Activated naive CD4-positive, alpha-beta T cell treated with anti-CD3 and anti-CD28 coated beads for 36 hours (primary cell): ENCODE measurements at regions not wholly inside any gene's neighbourhood (a gene's known extent, or its start where the extent isn't known, plus 50 kb on each side); places are given as distances from the start of the nearest gene placed in this dataset.

Source experiments
- CTCF ChIA-PET: fragments of 350-600 bp; sonication (Branson Sonifier 250); formaldehyde crosslinking; loops from one replicate; lab custom pipeline; 2021; ENCODE audit warnings: antibody characterized with exemption; lab: Charles Lee
- DNase-seq: peaks from one replicate; pipeline ENCODE4 v3.0.0-alpha.2; 2020
- H3K27ac Mint-ChIP-seq: one replicate; pipeline ENCODE4 v1.8.0; 2021; ENCODE audit warnings: mild to moderate bottlenecking, mixed read lengths
- H3K27me3 Mint-ChIP-seq: one replicate; pipeline ENCODE4 v1.8.0; 2021; ENCODE audit warnings: low read depth, mixed read lengths
- H3K36me3 Mint-ChIP-seq: one replicate; pipeline ENCODE4 v1.8.0; 2021; ENCODE audit warnings: low read depth, mixed read lengths
- H3K4me1 Mint-ChIP-seq: one replicate; pipeline ENCODE4 v1.8.0; 2021; ENCODE audit warnings: low read depth, mixed read lengths
- H3K4me3 Mint-ChIP-seq: one replicate; pipeline ENCODE4 v1.8.0; 2021; ENCODE audit warnings: mild to moderate bottlenecking, moderate library complexity, mixed read lengths
- H3K9me3 Mint-ChIP-seq: one replicate; pipeline ENCODE4 v1.8.0; 2021; ENCODE audit warnings: mixed read lengths
- intact Hi-C: fragments of 100-400 bp; cut with micrococcal nuclease; formaldehyde crosslinking; loops from one replicate; pipeline ENCODE4 v1.15.1; 2023

DNA sequence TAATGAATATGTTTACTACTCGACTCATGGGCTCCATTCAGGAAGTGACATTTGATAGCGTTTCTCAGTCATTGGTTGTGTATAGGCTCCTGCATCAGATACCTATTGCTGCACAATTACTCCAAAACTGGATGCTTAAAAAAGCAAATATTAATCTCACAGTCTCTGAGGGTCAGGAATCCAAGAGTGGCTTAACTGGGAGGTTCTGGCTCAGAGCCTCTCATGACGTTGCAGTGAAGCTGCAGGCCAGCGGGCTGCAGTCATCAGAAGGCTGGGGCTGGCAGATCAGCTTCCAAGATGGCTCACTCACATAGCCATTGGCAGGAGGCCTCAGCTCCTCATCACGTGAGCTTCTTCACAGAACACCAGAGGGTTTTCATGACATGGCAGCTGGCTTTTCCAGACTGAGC lies 525.1 kb upstream of the NBEA start:
- Mint-ChIP-seq H3K27ac (no peak overlapping the region), H3K9me3 (no peaks in the 10 kb centered on the region), H3K4me3 (no peak overlapping the region), H3K27me3 (no peaks in the 10 kb centered on the region), H3K36me3 (no peaks in the 10 kb centered on the region), H3K4me1 (no peaks in the 10 kb centered on the region)
- no peak for DNase-seq
- intact Hi-C loops = no loop called here
- CTCF ChIA-PET = no interaction called here

DNA sequence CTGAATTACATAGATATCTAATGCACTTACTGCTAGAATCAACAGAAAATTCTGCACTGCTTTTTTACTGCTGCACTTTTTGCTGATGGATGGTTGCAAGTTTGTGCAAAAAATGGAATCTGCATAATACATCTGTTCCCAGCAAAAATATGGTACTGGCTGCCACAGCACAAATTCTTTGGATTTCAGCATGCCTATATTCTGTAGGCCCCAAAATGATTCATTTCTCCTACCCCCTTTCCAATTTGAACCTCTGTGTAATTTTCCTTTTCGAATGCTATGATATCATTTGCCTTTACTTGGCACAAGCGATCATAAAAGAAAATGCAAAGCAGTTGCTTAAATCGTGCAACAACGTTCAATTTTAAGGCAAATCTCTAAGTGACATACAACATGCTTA lies 524.2 kb upstream of the NBEA start:
- H3K36me3 Mint-ChIP-seq = no peaks in the 10 kb centered on the region
- H3K4me1 Mint-ChIP-seq = no peaks in the 10 kb centered on the region
- H3K27ac Mint-ChIP-seq = no peak overlapping the region
- no peak overlapping the region for H3K4me3 Mint-ChIP-seq
- no peak for DNase-seq
- CTCF ChIA-PET = no interaction called here
- no peaks in the 10 kb centered on the region for H3K9me3 Mint-ChIP-seq
- intact Hi-C loops = no loop called here
- H3K27me3 Mint-ChIP-seq = no peaks in the 10 kb centered on the region

DNA sequence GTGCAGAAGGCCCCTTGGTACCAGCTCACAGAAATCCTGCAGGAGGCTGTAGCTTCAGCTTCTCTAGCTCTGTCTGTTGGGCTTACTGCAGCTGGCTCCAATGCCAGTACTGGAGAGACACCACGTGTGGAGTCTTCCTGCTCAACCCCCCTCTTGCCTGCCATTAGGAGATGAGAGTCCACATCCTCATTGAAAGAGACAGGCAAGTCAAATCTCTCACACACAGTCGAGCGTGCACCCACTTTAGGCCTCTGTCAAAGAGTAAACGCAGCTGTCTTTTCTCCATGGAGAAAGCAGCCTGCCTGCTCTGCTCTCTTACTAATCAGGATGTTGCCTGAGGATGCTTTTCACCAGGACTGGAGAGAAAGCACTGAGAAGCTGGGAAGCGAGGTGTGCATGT lies 523.0 kb upstream of the NBEA start:
- no peaks in the 10 kb centered on the region for H3K4me1 Mint-ChIP-seq
- no peak overlapping the region for H3K4me3 Mint-ChIP-seq
- intact Hi-C loops = no loop called here
- DNase-seq = no peak
- no peaks in the 10 kb centered on the region for H3K9me3 Mint-ChIP-seq
- CTCF ChIA-PET = no interaction called here
- H3K27me3 Mint-ChIP-seq = no peaks in the 10 kb centered on the region
- H3K27ac Mint-ChIP-seq = no peak overlapping the region
- no peaks in the 10 kb centered on the region for H3K36me3 Mint-ChIP-seq

DNA sequence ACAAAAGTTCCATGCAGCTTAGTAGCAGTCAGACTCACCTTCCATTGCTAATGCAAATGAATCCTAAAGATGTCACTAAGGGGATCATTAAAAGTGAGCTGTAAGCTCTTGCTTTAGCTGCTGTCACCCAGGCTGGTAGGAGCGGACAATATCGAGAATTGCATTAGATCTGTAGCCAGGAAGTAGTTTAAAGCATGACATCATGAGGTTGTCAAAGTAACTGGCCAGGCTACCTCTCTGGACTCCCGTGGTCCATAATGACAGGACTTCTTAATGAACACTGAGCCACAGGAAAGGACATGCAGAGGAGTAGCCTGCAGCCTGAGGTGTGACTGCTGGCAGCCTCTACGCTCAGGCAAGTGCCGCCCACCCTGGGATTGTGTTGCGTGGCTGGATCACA lies 522.3 kb upstream of the NBEA start:
- intact Hi-C loops = no loop called here
- Mint-ChIP-seq H3K4me3 (no peak overlapping the region), H3K4me1 (no peaks in the 10 kb centered on the region), H3K36me3 (no peaks in the 10 kb centered on the region), H3K9me3 (no peaks in the 10 kb centered on the region), H3K27me3 (no peaks in the 10 kb centered on the region), H3K27ac (no peak overlapping the region)
- DNase-seq = no peak
- CTCF ChIA-PET = interaction anchor here (0.6 kb wide), 1 partner anchor 266 kb away, joined by 3 read pairs; no protein-coding TSS in a partner anchor

DNA sequence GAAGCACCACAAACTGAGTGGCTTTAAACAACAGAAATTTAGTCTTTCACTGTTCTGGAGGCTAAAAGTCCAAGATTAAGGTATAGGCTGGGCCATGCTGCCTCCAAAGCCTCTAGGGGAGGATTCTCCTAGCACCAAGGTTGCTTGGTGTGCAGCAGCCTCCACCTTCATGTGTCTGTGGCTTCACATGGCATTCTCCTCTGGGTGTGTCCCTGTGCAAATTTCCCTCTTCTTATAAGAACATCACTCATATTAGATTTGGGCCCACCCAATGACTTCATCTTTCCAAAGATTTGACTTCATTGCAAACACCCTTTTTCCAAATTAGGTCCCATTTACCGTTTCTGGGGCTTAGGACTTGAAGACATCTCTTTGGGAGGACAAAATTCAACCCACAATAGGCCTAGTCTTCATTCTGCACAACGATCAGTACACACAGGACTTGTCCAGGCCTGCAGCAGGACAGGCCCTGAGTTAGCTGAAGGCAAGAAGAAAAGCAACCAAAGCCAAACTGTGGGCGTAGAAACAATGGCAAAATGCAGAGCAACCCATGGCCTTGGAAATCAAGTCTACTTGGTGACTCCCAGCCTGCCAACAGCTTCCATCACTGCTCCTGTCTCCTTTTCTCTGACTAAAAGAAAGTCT lies 521.2 kb upstream of the NBEA start:
- Mint-ChIP-seq H3K4me3 (no peak overlapping the region), H3K27me3 (no peaks in the 10 kb centered on the region), H3K36me3 (no peaks in the 10 kb centered on the region), H3K9me3 (no peaks in the 10 kb centered on the region), H3K27ac (no peak overlapping the region), H3K4me1 (no peaks in the 10 kb centered on the region)
- DNase-seq = no peak
- CTCF ChIA-PET = interaction anchor here (0.6 kb wide), 1 partner anchor 267 kb away, joined by 3 read pairs; no protein-coding TSS in a partner anchor
- intact Hi-C loops = no loop called here

DNA sequence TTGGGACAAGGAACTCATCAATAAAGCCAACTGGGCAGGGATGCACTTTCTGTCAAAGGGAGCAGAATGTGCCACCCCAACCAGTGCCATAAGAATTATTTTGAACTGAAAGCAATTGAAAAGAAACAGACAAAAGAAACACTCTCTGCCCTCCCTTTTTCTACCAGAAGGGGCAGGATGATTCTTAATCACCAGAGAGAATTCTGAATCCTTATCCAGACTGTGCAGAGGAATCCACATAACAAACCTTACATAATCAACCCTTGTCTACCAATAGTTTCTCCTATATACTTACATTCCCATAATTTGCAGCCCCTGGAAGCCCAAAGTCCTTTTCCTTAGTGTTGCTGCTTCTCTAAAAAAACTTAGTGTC lies 520.7 kb upstream of the NBEA start:
- no peak for DNase-seq
- H3K4me3 Mint-ChIP-seq = no peak overlapping the region
- no peak overlapping the region for H3K27ac Mint-ChIP-seq
- H3K9me3 Mint-ChIP-seq = no peaks in the 10 kb centered on the region
- no peaks in the 10 kb centered on the region for H3K4me1 Mint-ChIP-seq
- CTCF ChIA-PET = no interaction called here
- intact Hi-C loops = no loop called here
- no peaks in the 10 kb centered on the region for H3K27me3 Mint-ChIP-seq
- no peaks in the 10 kb centered on the region for H3K36me3 Mint-ChIP-seq

DNA sequence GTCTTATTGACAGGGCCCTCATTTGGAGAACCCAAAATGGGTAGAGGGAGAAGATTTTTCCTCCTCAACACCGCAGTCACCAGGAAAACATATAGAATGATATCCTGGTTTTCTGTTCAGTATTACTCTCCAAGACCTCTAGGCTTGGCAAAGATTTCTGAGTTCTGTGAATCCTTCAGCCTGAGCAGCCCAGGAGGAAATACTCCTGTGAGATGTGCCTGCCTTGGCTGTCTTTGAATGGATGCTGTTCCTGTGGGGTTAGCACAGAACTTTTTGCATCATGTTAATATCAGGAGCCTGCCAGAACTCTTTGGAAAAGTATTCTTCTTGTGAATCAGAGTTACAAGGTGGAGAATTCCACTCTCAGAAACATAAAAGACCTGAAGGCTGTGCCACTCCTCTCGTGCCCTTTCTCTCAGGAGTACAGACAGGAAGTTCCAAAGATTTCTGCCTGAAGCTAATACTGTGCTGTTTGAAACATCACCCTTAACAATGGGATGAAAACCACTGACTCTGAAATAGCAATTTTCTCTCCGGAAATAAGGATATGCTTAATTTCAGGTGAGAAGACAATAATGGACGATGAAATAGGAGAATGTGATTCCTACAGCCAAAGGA lies 520.1 kb upstream of the NBEA start:
- Mint-ChIP-seq H3K27me3 (no peaks in the 10 kb centered on the region), H3K36me3 (no peaks in the 10 kb centered on the region), H3K4me3 (no peak overlapping the region), H3K4me1 (no peaks in the 10 kb centered on the region), H3K27ac (no peak overlapping the region), H3K9me3 (no peaks in the 10 kb centered on the region)
- intact Hi-C loops = no loop called here
- no peak for DNase-seq
- CTCF ChIA-PET = no interaction called here

DNA sequence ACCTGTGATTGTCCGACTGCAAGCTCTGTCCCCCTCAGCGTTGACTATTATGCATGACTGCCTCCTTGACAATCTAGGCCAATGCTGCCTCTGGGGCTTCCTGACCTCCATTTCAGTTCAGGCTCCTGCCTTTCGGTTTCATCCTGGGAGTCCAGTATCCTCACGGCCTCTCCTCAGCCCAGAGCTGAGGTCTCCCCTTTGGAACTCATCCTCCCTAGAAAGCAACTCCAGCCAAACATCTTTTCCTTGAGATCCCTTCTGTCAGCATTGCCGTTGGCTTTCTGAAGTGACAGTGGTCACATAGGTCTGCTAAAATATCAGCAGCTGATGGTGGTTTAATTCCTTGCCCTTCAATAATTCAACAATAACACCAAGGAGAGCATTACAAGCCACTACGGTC lies 519.1 kb upstream of the NBEA start:
- H3K4me3 Mint-ChIP-seq = no peak overlapping the region
- intact Hi-C loops = no loop called here
- CTCF ChIA-PET = no interaction called here
- no peaks in the 10 kb centered on the region for H3K36me3 Mint-ChIP-seq
- H3K9me3 Mint-ChIP-seq = no peaks in the 10 kb centered on the region
- no peak overlapping the region for H3K27ac Mint-ChIP-seq
- no peaks in the 10 kb centered on the region for H3K27me3 Mint-ChIP-seq
- no peak for DNase-seq
- no peaks in the 10 kb centered on the region for H3K4me1 Mint-ChIP-seq

DNA sequence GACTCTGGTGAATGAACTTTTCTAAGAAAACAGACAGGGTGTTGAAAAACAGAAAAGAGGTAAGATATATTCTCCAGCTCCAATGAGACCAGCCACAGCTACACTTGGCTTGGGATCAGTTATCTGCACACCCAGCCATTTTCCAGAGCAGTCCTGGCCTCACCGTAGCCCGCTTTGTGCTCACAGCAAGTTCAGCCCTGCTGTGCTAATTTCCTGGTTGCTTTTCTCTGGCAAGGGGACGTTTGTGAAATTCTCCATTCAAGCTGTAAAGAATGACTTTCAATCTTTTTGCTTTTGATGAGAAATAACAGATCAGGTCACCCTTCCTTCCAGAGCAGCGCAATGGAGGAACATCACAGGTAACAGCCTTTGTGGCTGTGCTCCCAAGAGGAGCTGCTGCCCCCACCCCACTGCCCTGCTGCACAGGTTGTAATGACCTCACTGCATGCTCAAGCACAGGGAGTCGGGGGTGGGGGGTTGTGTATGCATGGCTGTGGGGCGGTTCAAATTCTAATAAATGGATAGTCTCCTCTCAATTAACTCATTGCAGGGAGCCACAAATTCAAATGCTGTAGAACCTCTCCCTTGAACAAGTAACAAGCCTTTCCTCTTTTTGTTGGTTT lies 516.6 kb upstream of the NBEA start:
- Mint-ChIP-seq H3K27ac (no peak overlapping the region), H3K27me3 (no peaks in the 10 kb centered on the region), H3K4me3 (no peak overlapping the region), H3K4me1 (no peaks in the 10 kb centered on the region), H3K9me3 (no peaks in the 10 kb centered on the region), H3K36me3 (no peaks in the 10 kb centered on the region)
- intact Hi-C loops = no loop called here
- DNase-seq = no peak
- CTCF ChIA-PET = no interaction called here

DNA sequence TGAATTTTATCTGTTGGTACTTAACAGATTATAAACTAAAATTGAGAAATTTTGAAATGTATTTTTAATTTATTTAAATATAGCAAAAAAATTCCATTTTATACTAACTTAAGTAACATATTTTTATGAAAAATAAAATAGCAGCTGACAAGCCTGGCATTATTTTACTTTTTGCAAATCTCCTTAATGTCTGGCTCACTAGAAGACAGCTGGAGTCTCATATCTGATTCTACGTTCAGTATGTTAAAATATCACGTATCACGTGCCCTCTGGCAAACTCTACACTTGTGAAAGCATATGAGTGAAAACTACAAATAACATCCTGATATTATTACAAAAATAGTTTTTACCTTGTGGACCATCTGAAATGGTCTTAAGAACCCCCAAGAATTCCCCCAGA lies 513.2 kb upstream of the NBEA start:
- no peak overlapping the region for H3K27ac Mint-ChIP-seq
- no peak for DNase-seq
- H3K36me3 Mint-ChIP-seq = no peaks in the 10 kb centered on the region
- no peaks in the 10 kb centered on the region for H3K27me3 Mint-ChIP-seq
- CTCF ChIA-PET = no interaction called here
- no peaks in the 10 kb centered on the region for H3K4me1 Mint-ChIP-seq
- no peaks in the 10 kb centered on the region for H3K9me3 Mint-ChIP-seq
- H3K4me3 Mint-ChIP-seq = no peak overlapping the region
- intact Hi-C loops = no loop called here

DNA sequence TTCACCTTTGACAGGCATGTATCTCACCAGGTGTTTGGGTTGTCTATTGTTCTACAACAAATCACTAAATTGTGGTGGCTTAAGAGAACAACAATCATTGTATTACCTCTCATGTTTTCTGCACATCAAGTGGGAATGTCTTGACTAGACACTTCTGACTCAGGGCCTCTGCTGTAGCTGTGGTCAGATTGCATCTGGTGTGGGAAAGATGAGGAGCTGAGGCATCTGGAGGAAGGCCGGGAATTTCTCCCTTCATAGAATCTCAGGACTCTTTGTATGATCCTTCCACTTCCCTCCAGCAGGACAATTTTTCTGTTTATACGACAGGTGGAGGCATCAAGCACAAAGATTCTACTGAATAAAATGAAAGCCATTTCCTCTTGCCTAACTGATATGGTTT lies 511.8 kb upstream of the NBEA start:
- no peaks in the 10 kb centered on the region for H3K9me3 Mint-ChIP-seq
- CTCF ChIA-PET = no interaction called here
- intact Hi-C loops = no loop called here

DNA sequence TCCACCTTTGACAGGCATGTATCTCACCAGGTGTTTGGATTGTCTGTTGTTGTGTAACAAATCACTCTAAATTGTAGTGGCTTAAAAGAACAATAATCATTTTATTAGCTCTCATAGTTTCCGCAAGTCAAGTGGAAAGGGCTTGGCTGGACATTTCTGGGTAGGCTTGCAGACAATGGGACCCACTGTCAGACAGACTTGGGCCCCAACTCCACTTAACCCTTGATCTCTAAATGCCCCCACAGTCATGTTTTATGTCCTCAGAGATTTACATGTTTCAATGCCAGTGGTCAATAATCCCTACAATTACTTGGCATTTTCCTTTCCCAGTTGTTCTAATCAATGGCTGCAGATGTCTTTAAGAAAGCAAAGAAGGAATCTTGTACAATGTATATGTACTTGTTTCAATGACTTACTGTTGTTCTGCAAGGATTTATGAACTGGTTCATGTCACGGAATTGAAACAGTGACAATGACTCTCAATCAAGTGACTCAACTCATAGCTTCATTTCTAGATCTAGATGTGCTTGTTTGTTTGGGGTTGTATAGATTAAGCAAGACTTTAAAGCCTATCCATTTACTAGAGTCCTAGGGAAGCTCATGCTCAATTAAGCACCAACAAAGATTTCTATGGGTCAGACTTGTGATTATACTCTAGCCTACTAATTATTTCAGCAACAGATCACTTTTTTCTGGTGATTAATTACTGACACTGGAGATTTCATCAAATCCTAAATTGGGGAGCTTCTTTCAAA lies 510.1 kb upstream of the NBEA start:
- no peak for DNase-seq
- intact Hi-C loops = no loop called here
- Mint-ChIP-seq H3K36me3 (no peaks in the 10 kb centered on the region), H3K9me3 (no peaks in the 10 kb centered on the region), H3K27me3 (no peaks in the 10 kb centered on the region), H3K27ac (no peak overlapping the region), H3K4me1 (no peaks in the 10 kb centered on the region), H3K4me3 (no peak overlapping the region)
- CTCF ChIA-PET = no interaction called here

More for the DNA sequence above, 511.8 kb upstream of the NBEA start:
- Mint-ChIP-seq H3K27ac (no peak overlapping the region), H3K4me3 (no peak overlapping the region), H3K27me3 (no peaks in the 10 kb centered on the region), H3K36me3 (no peaks in the 10 kb centered on the region), H3K4me1 (no peaks in the 10 kb centered on the region)
- DNase-seq = no peak
